Muscle layer of colon (tissue), 2 donors: ENCODE measurements at regions not wholly inside any gene's neighbourhood (a gene's known extent, or its start where the extent isn't known, plus 50 kb on each side); places are given as distances from the start of the nearest gene placed in this dataset.

Experiments
- H3K27ac ChIP-seq: one replicate; pipeline ENCODE4 v1.7.0; 2013; ENCODE audit warnings: low read depth, mild to moderate bottlenecking, low read length, moderate library complexity
- H3K27me3 ChIP-seq, 2 donors: one replicate each; pipeline ENCODE4 v1.7.0; 2013; ENCODE audit warnings: low read length in 2 of 2, mild to moderate bottlenecking in 2 of 2; ENCODE audit not compliant: insufficient read depth in 2 of 2, control insufficient read depth in 1 of 2
- H3K36me3 ChIP-seq: one replicate; pipeline ENCODE4 v1.7.0; 2013; ENCODE audit warnings: mild to moderate bottlenecking, low read length; ENCODE audit not compliant: insufficient read depth
- H3K4me1 ChIP-seq: one replicate; pipeline ENCODE4 v1.7.0; 2013; ENCODE audit warnings: mild to moderate bottlenecking, low read length; ENCODE audit not compliant: insufficient read depth
- H3K4me3 ChIP-seq, 2 donors: one replicate each; pipeline ENCODE4 v1.7.0; 2013; ENCODE audit warnings: low read length in 2 of 2, low read depth in 1 of 2, mild to moderate bottlenecking in 1 of 2, moderate library complexity in 1 of 2
- H3K9ac ChIP-seq: one replicate; pipeline ENCODE4 v1.7.0; 2013; ENCODE audit warnings: low read length
- H3K9me3 ChIP-seq: one replicate; pipeline ENCODE4 v1.7.0; 2013; ENCODE audit warnings: mild to moderate bottlenecking, low read length
- donor health status: abdominal sarcoma.
- donor health status: Adenocarcinoma of cecum.

DNA sequence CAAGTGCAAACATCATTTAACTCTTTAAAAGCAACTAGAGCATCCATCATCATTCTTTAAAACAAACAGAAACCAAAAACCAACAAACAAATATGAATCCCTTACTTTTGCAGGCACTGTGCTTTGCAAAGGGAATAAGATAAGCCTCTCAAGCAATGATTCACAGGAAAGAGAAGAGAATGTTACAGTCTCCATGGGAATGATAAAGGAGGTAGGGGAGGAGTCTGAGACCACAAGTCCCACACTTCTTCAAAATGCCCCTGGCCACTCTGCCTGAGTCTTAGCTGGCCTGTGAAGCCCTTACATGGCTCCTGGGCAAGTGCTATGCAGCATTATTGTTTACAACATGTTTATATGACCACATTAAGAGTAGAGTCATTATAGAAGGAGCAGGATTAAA, 257.7 kb upstream of the MARCKS start:
- Histone ChIP-seq H3K4me1 (peaks cover 26% of the 10 kb centered on the region), H3K4me3 (no peak overlapping the region), H3K36me3 (no peaks in the 10 kb centered on the region), H3K9me3 (no peaks in the 10 kb centered on the region), H3K9ac (no peak overlapping the region), H3K27ac (no peak overlapping the region), H3K27me3 (no peaks in the 10 kb centered on the region)

DNA sequence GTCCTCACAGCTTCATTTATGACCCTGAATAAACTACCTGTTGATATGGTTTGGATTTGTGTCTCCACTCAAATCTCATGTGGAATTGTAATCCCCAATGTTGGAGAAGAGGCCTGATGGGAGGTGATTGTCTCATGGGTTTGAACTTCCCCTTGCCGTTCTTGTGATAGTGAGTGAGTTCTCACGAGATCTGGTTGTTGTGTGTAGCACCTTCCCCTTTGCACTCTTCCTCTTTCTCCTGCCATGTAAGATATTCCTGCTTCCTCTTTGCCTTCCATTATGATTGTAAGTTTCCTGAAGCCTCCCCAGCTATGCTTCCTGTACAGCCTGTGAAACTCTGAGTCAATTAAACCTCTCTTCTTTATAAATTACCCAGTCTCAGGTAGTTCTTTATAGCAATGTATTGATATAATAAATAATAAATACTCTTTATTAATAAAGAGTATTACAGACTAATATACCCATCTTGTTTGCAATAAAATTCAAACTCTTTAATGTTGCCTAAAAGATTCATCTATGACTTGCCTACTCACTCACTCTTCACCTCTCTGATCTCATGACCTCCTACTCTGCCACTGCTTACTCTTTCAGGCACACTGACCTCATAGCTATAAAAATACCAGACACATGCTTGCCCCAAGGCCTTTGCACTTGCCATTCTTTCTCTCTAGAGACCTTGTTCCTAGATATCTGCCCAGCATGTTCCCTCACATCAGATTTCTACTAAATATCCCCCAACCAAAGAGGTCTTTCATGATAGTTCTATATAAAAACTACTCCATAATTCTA, 256.4 kb upstream of the MARCKS start:
- no peak overlapping the region for H3K9ac ChIP-seq

DNA sequence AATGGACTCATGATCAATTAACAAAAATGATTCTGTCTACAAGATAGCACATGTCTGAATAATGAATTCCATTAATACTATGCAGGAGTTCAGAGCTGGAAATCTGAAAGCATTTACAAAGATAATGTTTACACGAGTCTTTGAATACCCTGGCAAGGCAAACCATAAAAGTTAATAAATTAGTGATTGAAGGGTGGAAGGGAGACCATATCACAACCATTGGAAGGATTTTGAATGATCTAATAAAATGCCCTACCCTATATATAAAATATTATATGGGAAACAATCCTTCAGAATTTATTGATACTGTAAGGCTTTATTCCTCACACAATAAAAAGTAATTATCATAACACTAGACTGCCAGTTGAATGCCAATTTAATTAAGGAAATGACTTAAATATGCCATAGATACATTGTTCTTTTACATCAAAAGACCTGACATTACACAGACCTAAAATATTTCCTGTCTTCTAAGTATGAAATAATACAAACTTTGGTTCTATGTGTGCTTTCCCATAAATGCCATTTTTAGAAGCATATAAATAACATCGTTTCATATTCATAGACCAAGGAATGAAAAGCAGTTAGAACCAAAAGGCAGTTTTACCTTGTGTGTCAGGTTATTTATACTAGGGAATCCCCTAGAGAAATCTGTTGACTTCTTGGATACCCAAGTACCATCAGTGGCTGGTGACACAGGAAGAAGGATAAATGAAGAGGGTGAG, 249.2 kb upstream of the MARCKS start:
- H3K27ac ChIP-seq: no peak overlapping the region
- H3K27me3 ChIP-seq: no peaks in the 10 kb centered on the region
- H3K36me3 ChIP-seq: no peaks in the 10 kb centered on the region
- no peak overlapping the region for H3K4me3 ChIP-seq
- H3K4me1 ChIP-seq: peaks cover 14% of the 10 kb centered on the region
- H3K9ac ChIP-seq: no peak overlapping the region
- H3K9me3 ChIP-seq: no peaks in the 10 kb centered on the region

More for the DNA sequence above, 256.4 kb upstream of the MARCKS start:
- no peaks in the 10 kb centered on the region for H3K36me3 ChIP-seq
- no peaks in the 10 kb centered on the region for H3K9me3 ChIP-seq
- H3K27me3 ChIP-seq: no peaks in the 10 kb centered on the region
- H3K4me3 ChIP-seq: no peak overlapping the region
- no peak overlapping the region for H3K27ac ChIP-seq
- peaks cover 18% of the 10 kb centered on the region for H3K4me1 ChIP-seq

DNA sequence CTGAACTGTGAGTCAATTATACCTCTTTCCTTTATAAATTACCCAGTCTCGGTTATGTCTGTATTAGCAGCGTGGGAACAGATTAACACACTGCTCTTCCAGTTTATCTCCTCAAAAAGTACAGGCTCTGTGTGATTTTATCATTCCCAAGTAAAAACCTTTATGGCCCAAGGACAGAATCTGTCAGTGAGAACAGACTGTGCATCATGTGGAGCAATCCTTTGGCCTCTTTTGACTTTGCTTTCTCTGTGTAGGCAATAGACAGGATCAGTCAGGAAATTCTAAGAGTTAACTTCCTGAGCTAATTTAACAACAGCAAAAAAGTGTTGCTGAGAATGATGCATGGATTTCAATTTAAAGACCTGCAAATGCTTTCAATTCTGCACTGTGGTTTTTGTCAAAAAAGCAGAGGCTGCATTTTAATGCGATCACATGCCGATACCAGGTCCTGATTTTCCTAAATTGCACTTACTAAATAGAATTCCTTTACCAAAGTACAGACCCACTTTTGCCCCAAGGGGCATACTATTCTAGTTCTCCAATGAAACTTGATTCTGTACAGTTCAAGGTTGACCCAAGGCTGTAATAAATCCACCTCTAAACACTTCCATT, 246.7 kb upstream of the MARCKS start:
- Histone ChIP-seq H3K36me3 (no peaks in the 10 kb centered on the region), H3K4me3 (no peak overlapping the region), H3K4me1 (peaks cover 14% of the 10 kb centered on the region), H3K9ac (no peak overlapping the region), H3K9me3 (no peaks in the 10 kb centered on the region), H3K27me3 (no peaks in the 10 kb centered on the region), H3K27ac (no peak overlapping the region)

DNA sequence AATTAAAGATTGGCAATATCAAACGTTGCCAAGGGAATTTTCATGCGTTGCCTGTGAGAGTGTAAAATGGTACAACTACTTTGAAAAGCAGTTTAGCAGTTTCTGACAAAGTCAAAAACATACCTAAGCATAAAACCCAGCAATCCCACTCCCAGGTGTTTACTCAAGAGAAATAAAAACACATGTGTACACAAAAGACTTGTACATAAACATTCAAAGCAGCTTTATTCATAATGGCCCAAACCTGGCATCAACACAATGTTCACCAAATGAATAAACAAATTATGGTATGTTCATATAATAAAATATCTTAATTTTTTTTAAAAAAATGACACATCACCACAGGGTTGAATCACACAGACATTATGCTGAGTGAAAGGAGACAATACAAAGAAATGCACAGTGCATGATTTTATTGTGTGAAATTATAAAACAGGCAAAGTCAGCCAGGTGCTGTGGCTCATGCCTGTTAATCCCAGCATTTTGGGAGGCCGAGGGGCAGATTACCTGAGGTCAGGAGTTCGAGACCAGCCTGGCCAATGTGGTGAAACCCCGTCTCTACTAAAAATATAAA, 240.4 kb upstream of the MARCKS start:
- Histone ChIP-seq H3K4me1 (peaks cover 9% of the 10 kb centered on the region), H3K4me3 (no peak overlapping the region), H3K27me3 (no peaks in the 10 kb centered on the region), H3K36me3 (no peaks in the 10 kb centered on the region), H3K9ac (no peak overlapping the region), H3K9me3 (no peaks in the 10 kb centered on the region), H3K27ac (no peak overlapping the region)

DNA sequence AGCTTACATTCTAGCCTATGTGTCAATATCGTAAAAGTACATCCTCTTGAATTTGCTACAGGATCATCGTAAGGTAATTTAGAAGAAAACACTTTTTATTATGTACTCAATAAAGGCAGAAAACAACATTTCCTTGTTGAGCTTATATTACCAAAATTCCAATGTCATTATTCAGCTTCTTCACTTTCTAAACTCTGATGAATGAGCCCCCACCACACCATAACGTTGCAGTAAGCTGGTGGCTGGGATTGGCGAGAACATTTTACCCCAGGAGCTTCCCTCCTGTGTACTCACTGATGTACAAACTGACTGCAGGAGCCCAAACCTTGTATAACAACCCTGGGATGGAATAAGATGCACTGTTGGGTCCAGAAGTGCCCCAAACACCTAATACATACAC, 238.1 kb upstream of the MARCKS start:
- no peaks in the 10 kb centered on the region for H3K9me3 ChIP-seq
- no peaks in the 10 kb centered on the region for H3K36me3 ChIP-seq
- no peak overlapping the region for H3K27ac ChIP-seq
- peaks cover 9% of the 10 kb centered on the region for H3K4me1 ChIP-seq
- H3K9ac ChIP-seq: no peak overlapping the region
- H3K27me3 ChIP-seq: no peaks in the 10 kb centered on the region
- H3K4me3 ChIP-seq: no peak overlapping the region

DNA sequence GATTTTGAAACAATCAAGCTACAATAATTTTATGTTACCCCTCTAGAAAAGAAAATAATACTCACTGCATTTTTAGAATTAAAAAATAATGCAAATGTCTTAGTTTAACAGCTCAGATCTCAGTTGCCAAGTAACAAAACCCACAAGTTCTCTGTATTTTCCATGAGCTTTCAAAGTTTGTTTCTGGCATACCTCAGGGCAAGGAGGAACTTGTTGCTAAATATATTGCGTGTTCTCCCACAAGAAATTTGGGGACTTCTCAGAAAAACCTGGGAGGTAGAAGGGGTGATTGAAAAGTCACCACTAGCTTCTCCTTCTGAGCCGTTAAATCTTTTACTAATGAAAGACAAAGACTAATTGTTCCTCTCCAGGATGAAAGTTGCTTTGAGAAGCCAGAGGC, 236.8 kb upstream of the MARCKS start:
- no peaks in the 10 kb centered on the region for H3K27me3 ChIP-seq
- no peaks in the 10 kb centered on the region for H3K36me3 ChIP-seq
- peaks cover 9% of the 10 kb centered on the region for H3K4me1 ChIP-seq
- no peak overlapping the region for H3K27ac ChIP-seq
- no peak overlapping the region for H3K9ac ChIP-seq
- H3K4me3 ChIP-seq: no peak overlapping the region
- no peaks in the 10 kb centered on the region for H3K9me3 ChIP-seq

DNA sequence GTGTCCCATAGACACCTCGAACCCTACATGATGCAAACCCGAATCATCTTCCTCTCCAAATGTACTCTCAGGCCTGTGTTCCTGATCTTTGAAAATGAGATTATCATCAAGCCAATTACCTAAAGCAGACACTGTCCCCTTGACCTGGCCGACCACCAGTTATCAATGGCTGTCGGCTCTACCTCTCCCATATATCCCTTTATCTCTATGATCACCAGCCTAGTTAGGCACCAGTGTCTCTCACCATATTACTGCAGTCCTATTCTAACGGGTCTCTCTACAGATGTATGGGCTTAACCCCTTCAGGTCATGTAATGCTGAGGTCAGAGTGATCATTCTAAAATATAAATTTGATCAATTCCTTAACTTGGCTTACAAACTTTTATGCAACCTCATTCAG, 234.9 kb upstream of the MARCKS start:
- Histone ChIP-seq H3K36me3 (no peaks in the 10 kb centered on the region), H3K9ac (no peak overlapping the region), H3K4me1 (peaks cover 9% of the 10 kb centered on the region), H3K27me3 (no peaks in the 10 kb centered on the region), H3K27ac (no peak overlapping the region), H3K4me3 (no peak overlapping the region), H3K9me3 (no peaks in the 10 kb centered on the region)

DNA sequence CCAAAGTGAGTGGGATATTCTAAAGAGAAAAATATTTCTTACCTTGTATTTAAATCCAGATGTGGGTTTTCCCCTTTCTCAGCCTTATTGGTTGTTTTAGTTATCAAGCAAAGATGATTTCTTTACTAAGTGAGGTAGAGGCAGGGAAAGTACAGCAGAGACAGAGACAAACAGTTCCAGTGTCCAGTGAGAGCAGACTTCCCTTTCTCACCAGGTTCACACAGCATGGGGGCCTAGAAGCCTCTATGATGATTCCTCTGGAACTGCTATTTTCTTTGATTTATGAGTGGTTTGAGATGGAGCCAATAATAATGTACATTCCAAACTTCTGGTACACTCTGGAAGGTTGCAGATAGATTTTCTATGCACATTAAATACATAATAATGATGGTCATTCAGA, 234.0 kb upstream of the MARCKS start:
- Histone ChIP-seq H3K27me3 (no peaks in the 10 kb centered on the region), H3K4me1 (peaks cover 9% of the 10 kb centered on the region), H3K27ac (no peak overlapping the region), H3K36me3 (no peaks in the 10 kb centered on the region), H3K9ac (no peak overlapping the region), H3K4me3 (no peak overlapping the region), H3K9me3 (no peaks in the 10 kb centered on the region)

DNA sequence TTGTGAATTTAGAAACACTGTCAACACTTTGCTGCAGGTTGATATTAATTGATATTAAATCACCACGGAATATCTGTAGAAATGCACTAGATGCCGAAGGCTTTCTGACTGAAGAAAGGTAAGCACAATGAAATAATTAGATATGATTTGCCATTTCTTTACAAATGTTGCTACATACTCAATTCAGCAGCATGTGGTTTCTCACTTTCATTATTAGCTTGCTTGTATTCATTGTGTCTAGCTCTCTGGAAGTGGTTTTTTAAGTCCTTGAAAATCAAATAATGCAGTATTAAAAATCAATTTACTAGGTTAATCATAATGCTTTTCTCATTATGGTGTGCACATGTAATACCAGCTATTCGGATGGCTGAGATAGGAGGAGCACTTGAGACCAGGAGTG, 231.3 kb upstream of the MARCKS start:
- Histone ChIP-seq H3K9ac (no peak overlapping the region), H3K27me3 (no peaks in the 10 kb centered on the region), H3K4me3 (no peak overlapping the region), H3K9me3 (no peaks in the 10 kb centered on the region), H3K27ac (no peak overlapping the region), H3K4me1 (peaks cover 15% of the 10 kb centered on the region), H3K36me3 (no peaks in the 10 kb centered on the region)

DNA sequence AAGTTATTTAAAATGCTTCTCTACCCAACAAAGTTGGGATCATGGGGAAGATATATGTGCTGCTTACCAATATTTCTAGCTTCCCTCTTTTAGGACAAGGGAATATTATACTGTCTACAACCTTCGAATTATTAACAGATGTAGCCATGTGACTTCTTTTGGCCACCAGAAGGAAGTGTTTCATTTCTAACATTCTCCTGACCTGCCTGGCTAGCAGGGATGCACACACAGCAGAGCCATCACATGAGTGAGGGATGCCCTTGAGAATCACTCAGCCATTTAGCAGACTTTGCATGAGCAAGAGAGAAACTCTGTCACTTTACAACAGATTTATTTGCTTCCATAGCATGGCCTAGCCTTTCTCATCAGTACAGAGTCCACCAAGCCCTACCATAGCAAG, 230.7 kb upstream of the MARCKS start:
- Histone ChIP-seq H3K9me3 (no peaks in the 10 kb centered on the region), H3K9ac (no peak overlapping the region), H3K4me1 (peaks cover 22% of the 10 kb centered on the region), H3K27me3 (no peaks in the 10 kb centered on the region), H3K4me3 (no peak overlapping the region), H3K27ac (no peak overlapping the region), H3K36me3 (no peaks in the 10 kb centered on the region)
